Heart left ventricle (tissue), 16 donors: ENCODE measurements at regions not wholly inside any gene's neighbourhood (a gene's known extent, or its start where the extent isn't known, plus 50 kb on each side); places are given as distances from the start of the nearest gene placed in this dataset.
A peak's percentile ranks its signal among the peaks of the same experiment; 100 is the strongest.

Source experiments
- ATAC-seq, 4 donors: fragments of 200-7000 bp; cut with Tn5 transposase; one replicate each; pipeline ENCODE4 v1.9.1; 2020 to 2022; ENCODE audit warnings: moderate library complexity in 4 of 4, mild to moderate bottlenecking in 3 of 4, moderate number of reproducible peaks in 1 of 4
- DNase-seq, 5 donors: peaks; one replicate each; pipeline ENCODE4 v3.0.0-alpha.2; 2020
- H3K27ac ChIP-seq, 12 donors: fragments of 200-600 bp; sonication (generic) in 4 of 12; one replicate each; pipeline versions ENCODE4 v1.5.0 to v1.8.0; 2016 to 2022; ENCODE audit warnings: mild to moderate bottlenecking in 2 of 12
- H3K27me3 ChIP-seq, 9 donors: fragments of 200-600 bp; sonication (generic) in 2 of 9; one replicate each; pipeline versions ENCODE4 v1.5.1 to v1.8.0; 2016 to 2022; ENCODE audit warnings: mild to moderate bottlenecking in 3 of 9
- H3K36me3 ChIP-seq, 9 donors: fragments of 200-600 bp; sonication (generic) in 2 of 9; one replicate each; pipeline versions ENCODE4 v1.5.0 to v1.8.0; 2018 to 2022; ENCODE audit warnings: mild to moderate bottlenecking in 2 of 9
- H3K4me1 ChIP-seq, 12 donors: fragments of 200-600 bp; sonication (generic) in 4 of 12; one replicate each; pipeline versions ENCODE4 v1.5.0 to v1.8.0; 2016 to 2022; ENCODE audit warnings: mild to moderate bottlenecking in 3 of 12
- H3K4me3 ChIP-seq, 12 donors: fragments of 200-600 bp; sonication (generic) in 4 of 12; one replicate each; pipeline versions ENCODE4 v1.5.0 to v1.8.0; 2017 to 2022; ENCODE audit warnings: mild to moderate bottlenecking in 9 of 12, moderate library complexity in 4 of 12
- H3K9me3 ChIP-seq, 12 donors: fragments of 200-600 bp; sonication (generic) in 4 of 12; one replicate each; pipeline versions ENCODE4 v1.5.0 to v1.8.0; 2016 to 2022; ENCODE audit warnings: mild to moderate bottlenecking in 1 of 12
- POLR2A ChIP-seq, 2 donors: fragments of 450-650 bp; IDR thresholded peaks; one replicate each; pipeline ENCODE4 v1.6.1; 2017; ENCODE audit warnings: antibody characterized with exemption in 2 of 2, mild to moderate bottlenecking in 2 of 2, moderate library complexity in 2 of 2
- WGBS, 4 donors: extraction: QIAGEN DNeasy Blood & Tissue Kit in 2 of 4; methylation state at CpG; one replicate each; pipeline versions ENCODE4 v1.1.5 to v1.1.7; 2013 to 2018; 5-methylcytosine and 5-hydroxymethylcytosine counted together
- intact Hi-C, 10 donors: fragments of 100-400 bp; cut with DNase I; formaldehyde crosslinking; loops; one replicate each; pipeline versions ENCODE4 v1.11.1 to v1.14.2; 2022
- TF ChIP-seq, protein P1 (sequence below), 12 donors: fragments of 200-600 bp; sonication (generic) in 4 of 12; IDR thresholded peaks; one replicate each; pipeline versions ENCODE4 v1.5.0 to v1.8.0; 2018 to 2022; ENCODE audit warnings: antibody characterized with exemption in 12 of 12, mild to moderate bottlenecking in 5 of 12
- donor health status: ischemic (EF 13 %, LVEDD 7.1; RV severe dilation, severe dysfunction).
- donor health status: healthy with polysubstance abuse.
- donor health status: DM: no; HTN: yes; CAD: no.
- donor health status: DM: no; HTN: no; CAD: no.
- donor health status: ischemic (EF 25% LVEDD 6.9; RV normal size, moderate dysfunction).
- donor health status: ischemic (EF 25% LVEDD 5.7; RV mildly dilated, moderate dysfunction).
- donor health status: healthy.
- donor health status: DM: yes; HTN: yes; CAD: no.
- donor health status: ischemic (EF 35%, LVEDD 5.7; RV mildly dilated, moderate dysfunction).
- donor health status: nonischemic (EF 11% LVEDD 7.7; RV severe dilation, severe dysfunction).
- donor health status: DM: yes; HTN: yes; CAD: no.
- donor health status: PGD.
- donor health status: ischemic (EF 29% LVEDD 5.4; RV normal size, mild dysfunction).
- donor health status: nonischemic (EF 23%, LVEDD 6.1; RV moderate dilation, normal function).

GRCh38 chr3:124562769-124563168 is 167.5 kb upstream of the UMPS start:
- TF ChIP-seq, protein P1, sequence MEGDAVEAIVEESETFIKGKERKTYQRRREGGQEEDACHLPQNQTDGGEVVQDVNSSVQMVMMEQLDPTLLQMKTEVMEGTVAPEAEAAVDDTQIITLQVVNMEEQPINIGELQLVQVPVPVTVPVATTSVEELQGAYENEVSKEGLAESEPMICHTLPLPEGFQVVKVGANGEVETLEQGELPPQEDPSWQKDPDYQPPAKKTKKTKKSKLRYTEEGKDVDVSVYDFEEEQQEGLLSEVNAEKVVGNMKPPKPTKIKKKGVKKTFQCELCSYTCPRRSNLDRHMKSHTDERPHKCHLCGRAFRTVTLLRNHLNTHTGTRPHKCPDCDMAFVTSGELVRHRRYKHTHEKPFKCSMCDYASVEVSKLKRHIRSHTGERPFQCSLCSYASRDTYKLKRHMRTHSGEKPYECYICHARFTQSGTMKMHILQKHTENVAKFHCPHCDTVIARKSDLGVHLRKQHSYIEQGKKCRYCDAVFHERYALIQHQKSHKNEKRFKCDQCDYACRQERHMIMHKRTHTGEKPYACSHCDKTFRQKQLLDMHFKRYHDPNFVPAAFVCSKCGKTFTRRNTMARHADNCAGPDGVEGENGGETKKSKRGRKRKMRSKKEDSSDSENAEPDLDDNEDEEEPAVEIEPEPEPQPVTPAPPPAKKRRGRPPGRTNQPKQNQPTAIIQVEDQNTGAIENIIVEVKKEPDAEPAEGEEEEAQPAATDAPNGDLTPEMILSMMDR (IDR thresholded peaks at IDR 0.05), result no peak
- WGBS, 4 donors, result 92 to 97% (median 96%) methylated on average over 13 to 14 of the region's 14 CpGs
- peaks cover 0 to 3% (median 0%) of the 10 kb centered on the region in 9 donors for H3K36me3 ChIP-seq
- H3K27ac ChIP-seq, result no peak overlapping the region
- intact Hi-C loops, result loop anchor here in 2 of 10 donors (10.0 kb wide), 1 partner anchor 342 kb away; no protein-coding TSS in a partner anchor
- H3K4me1 ChIP-seq, result peaks cover 4 to 29% (median 13%) of the 10 kb centered on the region in 12 donors
- no peak for ATAC-seq
- no peak overlapping the region for H3K4me3 ChIP-seq
- no peaks in the 10 kb centered on the region for H3K9me3 ChIP-seq
- DNase-seq, result no peak
- H3K27me3 ChIP-seq, result no peaks in the 10 kb centered on the region

GRCh38 chr3:124563376-124563775 is 166.9 kb upstream of the UMPS start:
- Histone ChIP-seq H3K27me3 (no peaks in the 10 kb centered on the region), H3K4me1 (peaks cover 4 to 25% (median 12%) of the 10 kb centered on the region in 12 donors), H3K4me3 (no peak overlapping the region), H3K27ac (no peak overlapping the region), H3K36me3 (peaks cover 0 to 3% (median 0%) of the 10 kb centered on the region in 9 donors), H3K9me3 (no peaks in the 10 kb centered on the region)
- intact Hi-C loops, result loop anchor here in 2 of 10 donors (10.0 kb wide), 1 partner anchor 341 kb away; no protein-coding TSS in a partner anchor
- TF ChIP-seq POLR2A (IDR thresholded peaks at IDR 0.05), result no peak
- TF ChIP-seq, protein P1 (IDR thresholded peaks at IDR 0.05), result no peak
- DNase-seq, result no peak
- 87 to 91% (median 89%) methylated on average over 3 of the region's 3 CpGs for WGBS, 4 donors
- ATAC-seq, result no peak

GRCh38 chr3:124565013-124565412 is 165.2 kb upstream of the UMPS start:
- peaks cover 0 to 3% (median 0%) of the 10 kb centered on the region in 9 donors for H3K36me3 ChIP-seq
- H3K9me3 ChIP-seq, result no peaks in the 10 kb centered on the region
- H3K27ac ChIP-seq, result peak overlapping the region in 1 of 12 donors; percentile 41
- DNase-seq (peak in 4 of 5 donors; percentile 66 to 79 (median 74)), ATAC-seq (peak; percentile 42 to 64 (median 61))
- no peak overlapping the region for H3K4me3 ChIP-seq
- intact Hi-C loops, result loop anchor here (1.0 to 10.0 kb wide), 6 partner anchors 123 to 342 kb away; no protein-coding TSS in a partner anchor
- TF ChIP-seq POLR2A (IDR thresholded peaks at IDR 0.05), result no peak
- TF ChIP-seq, protein P1 (IDR thresholded peaks at IDR 0.05), result peak; percentile 87 to 98 (median 90)
- WGBS, 4 donors, result 18 to 21% (median 21%) methylated on average over 5 of the region's 5 CpGs
- no peaks in the 10 kb centered on the region for H3K27me3 ChIP-seq
- peaks cover 0 to 21% (median 10%) of the 10 kb centered on the region in 12 donors for H3K4me1 ChIP-seq

GRCh38 chr3:124565551-124565950 is 164.7 kb upstream of the UMPS start:
- ATAC-seq (no peak), DNase-seq (no peak)
- H3K27me3 ChIP-seq, result no peaks in the 10 kb centered on the region
- WGBS, 4 donors, result 65 to 77% (median 70%) methylated on average over 6 of the region's 6 CpGs
- no peak for TF ChIP-seq POLR2A (IDR thresholded peaks at IDR 0.05)
- TF ChIP-seq, protein P1 (IDR thresholded peaks at IDR 0.05), result no peak
- intact Hi-C loops, result loop anchor here (1.0 to 10.0 kb wide), 6 partner anchors 123 to 342 kb away; no protein-coding TSS in a partner anchor
- peaks cover 0 to 27% (median 12%) of the 10 kb centered on the region in 12 donors for H3K4me1 ChIP-seq
- H3K27ac ChIP-seq, result peak overlapping the region in 1 of 12 donors; percentile 41
- no peaks in the 10 kb centered on the region for H3K9me3 ChIP-seq
- no peak overlapping the region for H3K4me3 ChIP-seq
- H3K36me3 ChIP-seq, result peaks cover 0 to 3% (median 0%) of the 10 kb centered on the region in 9 donors
